Hepatic stellate cell (primary cell): ENCODE measurements at regions not wholly inside any gene's neighbourhood (a gene's known extent, or its start where the extent isn't known, plus 50 kb on each side); places are given as distances from the start of the nearest gene placed in this dataset.
"Not testable (repeated sequence)": the region's sequence is repeated elsewhere in the genome, so short reads cannot be mapped to it uniquely, and the experiment has no call there.

Source experiments
- DNase-seq: peaks from one replicate; pipeline ENCODE4 v3.0.0; 2011; ENCODE audit warnings: low spot score

DNA sequence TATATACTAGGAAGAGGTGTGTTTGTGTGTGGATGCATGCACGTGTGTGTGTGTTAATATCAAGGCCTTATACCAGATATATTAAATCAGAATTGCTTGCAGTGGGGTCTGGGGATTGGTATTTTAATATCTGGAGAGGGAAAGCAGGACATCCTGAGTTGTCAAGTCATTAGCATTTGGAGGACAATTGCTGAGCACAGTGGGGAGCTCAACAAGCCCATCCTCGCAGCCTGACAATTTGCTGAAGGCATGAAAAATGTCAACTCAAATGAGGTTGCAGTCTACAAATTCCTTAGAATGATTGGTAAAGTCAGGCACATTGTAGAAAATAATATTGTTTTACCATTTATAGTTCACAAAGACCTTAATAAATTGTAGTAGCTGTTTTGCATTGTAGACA, 627.4 kb downstream of the LRRC70 start:
- no peak for DNase-seq

DNA sequence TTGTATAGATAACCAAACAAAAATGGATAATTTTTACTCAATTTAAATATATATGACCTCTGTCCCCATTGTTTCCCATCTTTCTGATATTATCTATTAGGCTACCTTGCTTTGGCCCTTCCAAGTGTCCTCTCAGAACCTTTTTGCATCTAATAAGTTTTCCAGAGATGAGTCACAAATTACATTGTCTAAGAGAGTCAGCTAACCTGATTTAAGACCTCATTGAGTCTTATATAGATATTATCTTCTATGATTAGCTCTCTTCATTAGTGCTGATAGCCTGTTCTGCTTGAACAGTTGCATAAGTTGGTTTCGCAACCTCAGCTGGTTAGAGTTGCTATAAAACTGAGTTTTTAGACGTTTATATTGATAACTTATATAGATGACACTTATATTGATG, 623.1 kb downstream of the LRRC70 start:
- DNase-seq, result no peak

DNA sequence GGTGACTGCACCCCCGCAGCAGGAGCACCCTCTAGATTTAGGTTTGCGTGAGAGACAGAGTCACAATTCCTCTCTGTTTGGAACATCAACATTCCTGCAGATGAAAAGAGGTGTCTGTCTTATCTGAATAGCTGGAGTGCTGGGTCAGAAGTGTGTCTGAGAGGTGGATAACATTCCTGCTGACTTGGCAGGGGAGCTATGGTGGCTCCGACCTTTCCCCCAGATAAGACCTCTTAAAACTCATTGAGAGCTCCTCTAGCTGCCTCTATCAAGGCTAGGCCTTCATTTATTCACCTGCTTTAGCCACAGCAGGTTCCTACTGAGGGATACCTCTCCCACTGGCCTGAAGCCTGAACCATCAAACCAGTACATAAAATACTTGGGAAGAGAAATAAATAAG, 615.5 kb downstream of the LRRC70 start:
- DNase-seq, result no peak

DNA sequence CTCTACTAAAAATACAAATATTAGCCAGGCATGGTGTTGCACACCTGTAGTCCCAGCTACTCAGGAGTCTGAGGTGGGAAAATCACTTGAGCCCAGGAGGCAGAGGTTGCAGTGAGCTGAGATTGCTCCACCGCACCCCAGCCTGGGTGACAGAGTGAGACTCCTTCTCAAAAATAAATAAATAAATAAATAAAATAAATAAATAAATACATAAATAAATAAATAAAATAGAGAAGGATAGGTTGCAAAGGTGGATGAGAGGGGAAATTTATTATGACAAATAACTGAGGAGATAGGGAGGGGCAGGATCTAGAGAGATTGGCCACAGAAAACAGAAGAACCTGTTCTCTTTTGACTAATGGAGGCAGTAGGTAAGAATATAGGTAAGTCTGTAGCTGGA, 601.6 kb downstream of the LRRC70 start:
- not testable (repeated sequence) for DNase-seq

DNA sequence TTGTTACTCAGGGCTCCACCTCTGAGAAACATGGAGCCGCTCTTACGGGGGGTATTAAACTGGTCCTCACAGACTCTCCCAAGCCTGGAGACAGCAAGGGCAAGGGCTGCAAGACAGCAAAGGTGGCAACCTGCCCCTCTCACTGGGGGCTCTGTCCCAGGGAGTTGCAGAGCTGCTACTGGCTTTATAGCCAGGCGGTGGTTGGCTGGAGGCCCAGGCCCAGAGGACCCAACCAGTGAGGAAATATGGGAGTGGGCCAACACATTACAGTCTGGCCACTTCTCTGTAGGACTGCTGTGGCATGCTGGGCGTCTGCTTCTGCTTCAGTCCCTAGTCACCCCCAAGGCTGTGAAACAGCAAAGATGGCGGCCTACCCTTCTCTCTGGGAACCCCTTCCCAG, 597.2 kb downstream of the LRRC70 start:
- no peak for DNase-seq

GRCh38 chr5:63170486-63170885, 591.9 kb downstream of the LRRC70 start:
- no peak for DNase-seq

- no peak for DNase-seq
Measured at GRCh38 chr5:63164838-63165535, 586.4 kb downstream of the LRRC70 start.

- DNase-seq, result no peak
Measured at GRCh38 chr5:63164339-63164738, 585.7 kb downstream of the LRRC70 start.

- DNase-seq, result no peak
Measured at GRCh38 chr5:63155310-63155631, 576.7 kb downstream of the LRRC70 start.

DNA sequence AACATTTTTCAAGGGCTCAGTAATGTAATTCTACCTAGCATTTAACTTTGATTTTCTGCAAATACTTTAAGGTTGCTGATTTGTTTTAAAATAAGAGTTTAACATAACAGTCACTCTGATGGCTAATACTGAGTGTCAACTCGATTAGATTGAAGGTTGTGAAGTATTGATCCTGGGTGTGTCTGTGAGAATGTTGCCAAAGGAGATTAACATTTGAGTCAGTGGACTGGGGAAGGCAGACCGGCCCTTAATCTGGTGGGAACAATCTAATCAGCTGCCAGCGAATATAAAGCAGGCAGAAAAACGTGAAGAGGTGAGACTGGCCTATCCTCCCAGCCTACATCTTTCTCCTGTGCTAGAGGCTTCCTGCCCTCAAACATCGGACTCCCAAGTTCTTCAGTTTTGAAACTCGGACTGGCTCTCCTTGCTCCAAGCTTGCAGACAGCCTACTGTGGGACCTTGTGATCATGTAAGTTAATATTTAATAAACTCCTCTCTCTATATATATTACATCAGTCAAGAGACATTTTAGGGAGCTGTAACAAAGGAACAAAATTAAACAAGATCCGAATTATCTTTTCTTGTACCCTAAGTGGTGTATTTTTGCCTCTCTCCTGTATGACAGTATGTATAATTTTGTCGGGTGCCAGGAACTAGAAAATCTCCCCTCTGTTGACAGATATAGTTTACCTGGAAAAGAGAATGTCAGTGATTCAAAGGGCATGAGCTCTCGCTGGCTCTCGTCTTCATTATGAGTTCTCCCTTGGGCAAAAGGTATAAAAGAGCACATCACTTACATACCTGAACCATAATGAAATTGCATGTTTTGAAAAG, 576.1 kb downstream of the LRRC70 start:
- no peak for DNase-seq

DNA sequence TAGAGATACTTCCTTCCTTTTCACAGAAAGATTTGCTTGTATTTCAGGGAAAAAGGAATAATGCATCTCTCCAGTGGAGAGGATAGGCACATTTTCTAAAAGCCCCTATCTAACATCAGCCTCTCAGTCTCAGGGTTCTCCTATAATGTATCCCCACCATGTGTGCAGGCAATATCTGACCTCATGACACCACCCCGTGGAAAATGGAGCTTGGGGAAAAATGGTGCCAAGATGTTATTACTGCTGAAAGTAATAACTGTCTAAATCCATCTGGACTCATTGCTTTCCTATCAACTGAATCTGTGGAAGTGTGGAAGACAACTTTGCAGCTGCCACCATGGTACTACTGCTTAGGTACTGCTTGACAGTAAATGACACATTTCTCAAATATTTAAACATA, 574.3 kb downstream of the LRRC70 start:
- no peak for DNase-seq

DNA sequence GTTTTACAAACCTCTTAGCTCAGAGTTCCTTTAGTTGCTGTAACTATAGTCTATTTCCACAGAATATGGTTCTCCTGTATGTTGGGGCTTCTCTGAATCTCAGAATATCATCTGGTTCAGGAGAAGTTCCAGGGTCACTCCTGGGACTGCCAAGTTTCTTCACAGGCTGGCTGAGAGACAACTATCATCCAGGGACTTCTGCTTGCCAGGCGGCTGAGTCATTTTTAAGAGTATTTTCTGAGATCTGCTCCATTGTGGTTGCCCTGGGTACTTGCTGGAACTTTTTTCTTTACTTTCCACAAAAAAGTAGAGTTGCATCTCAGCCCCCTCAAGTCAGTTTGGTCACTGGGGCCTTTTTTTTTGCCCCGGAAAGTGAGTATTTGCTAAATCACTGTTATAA, 566.5 kb downstream of the LRRC70 start:
- no peak for DNase-seq

- DNase-seq, result no peak
Measured at GRCh38 chr5:63141591-63141990, 563.0 kb downstream of the LRRC70 start.

DNA sequence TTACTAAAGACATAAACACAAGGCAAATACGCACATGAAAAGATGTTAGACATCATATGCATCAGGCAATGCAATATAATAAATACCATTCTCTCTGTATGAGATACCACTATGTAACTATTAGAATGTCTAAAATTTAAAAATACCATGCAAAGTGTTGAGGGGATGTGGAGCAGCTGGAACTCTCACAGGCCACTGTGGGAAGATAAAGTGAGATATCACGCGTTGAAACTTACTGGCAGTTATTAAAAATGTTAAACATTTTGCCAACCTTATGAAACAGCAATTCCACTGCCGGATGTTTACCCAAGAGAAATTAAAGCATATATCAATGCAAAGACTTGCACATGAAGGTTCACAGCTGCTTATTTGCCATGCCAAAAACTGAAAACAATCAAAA, 556.7 kb downstream of the LRRC70 start:
- no peak for DNase-seq

DNA sequence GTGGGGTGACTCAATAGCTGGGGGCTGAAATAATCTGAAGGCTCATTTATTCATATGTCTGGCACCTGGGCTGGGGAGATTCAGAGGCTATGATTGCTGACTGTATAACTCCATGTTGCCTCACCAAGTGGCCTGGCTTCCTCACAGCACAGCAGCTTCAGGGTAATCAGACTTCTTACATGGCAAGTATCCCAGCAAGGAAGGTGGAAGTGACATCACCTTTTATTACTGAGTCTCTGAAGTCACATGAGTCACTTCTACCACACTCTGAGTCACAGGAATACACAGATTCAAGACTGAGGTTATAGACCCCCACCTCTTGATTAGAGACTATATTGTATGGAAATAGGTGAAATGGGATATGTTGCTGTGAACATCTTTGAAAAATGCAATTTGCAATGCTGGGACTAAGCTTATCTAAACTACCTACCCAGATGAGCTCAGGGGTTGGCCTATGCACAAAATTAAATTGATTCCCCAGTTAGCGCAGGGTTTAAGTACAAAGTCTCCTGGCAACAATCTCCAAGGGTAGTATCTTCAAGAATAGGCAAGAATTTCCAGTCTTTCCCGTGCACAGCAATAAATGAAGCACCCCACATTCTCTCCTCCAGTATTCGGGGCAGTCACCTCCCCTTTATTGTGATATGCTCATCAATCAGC, 553.1 kb downstream of the LRRC70 start:
- no peak for DNase-seq

- DNase-seq, result no peak
Measured at GRCh38 chr5:63128761-63129160, 550.1 kb downstream of the LRRC70 start.

GRCh38 chr5:63128018-63128417, 549.4 kb downstream of the LRRC70 start:
- no peak for DNase-seq

GRCh38 chr5:63127054-63127453, 548.4 kb downstream of the LRRC70 start:
- peak; percentile 1 for DNase-seq

GRCh38 chr5:63125862-63126261, 547.2 kb downstream of the LRRC70 start:
- DNase-seq, result peak; percentile 1

DNA sequence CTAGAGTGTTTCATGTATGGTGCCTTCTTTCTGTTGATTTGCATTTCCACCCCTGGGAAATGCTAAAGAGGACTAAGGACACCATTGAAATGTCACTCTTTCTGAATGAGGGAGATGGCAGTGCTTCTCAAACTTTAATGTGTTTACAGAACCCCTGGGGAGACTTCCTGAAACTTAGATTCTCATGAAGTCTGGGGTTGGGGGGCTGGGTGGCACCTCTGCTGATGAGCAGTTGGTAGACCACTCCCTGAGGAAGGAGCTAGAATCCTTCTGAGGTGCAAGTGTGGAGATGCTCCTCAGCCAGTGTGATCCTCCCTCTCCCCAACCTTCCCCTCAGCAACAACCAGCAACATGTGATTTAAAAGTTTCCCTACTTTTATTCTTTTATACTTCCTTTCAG, 546.8 kb downstream of the LRRC70 start:
- DNase-seq, result no peak

- no peak for DNase-seq
Measured at GRCh38 chr5:63124266-63124665, 545.6 kb downstream of the LRRC70 start.

DNA sequence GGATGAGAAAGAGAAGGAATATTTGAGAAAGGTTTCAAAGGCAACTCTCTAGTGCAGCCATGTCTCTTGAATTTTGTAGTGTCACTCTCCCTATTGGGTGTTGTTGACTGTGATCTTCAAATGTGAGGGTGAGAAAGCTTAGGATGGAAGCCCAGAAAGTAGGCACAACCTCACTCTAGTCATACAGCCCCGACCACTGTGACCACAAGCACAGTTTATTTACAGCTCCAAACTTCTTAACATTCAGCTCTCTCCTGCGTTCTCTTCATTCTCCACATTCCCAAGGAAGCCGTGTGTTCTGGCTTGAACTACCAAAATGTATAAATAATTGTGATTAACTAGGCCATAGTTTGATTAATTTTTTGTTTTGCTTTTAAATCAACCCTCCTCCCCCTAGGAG, 542.9 kb downstream of the LRRC70 start:
- no peak for DNase-seq

DNA sequence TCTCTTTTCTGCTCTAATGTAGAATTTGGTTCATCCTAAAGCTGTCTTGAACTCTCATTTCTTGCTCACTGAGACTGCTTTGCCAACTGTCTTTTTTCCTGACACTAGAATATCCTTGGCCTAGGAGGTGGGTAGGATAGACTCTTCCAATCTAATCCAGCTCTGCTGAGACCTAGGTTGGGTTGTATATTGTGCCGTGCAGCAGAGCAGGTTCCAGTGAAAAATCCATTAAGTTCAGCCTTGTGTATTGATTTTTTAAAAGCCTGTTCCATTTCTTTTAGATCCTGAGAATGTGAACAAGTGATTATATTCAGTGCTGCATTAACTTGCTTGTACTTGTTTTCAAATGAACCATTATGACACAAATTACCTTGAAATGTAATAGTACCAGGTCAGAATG, 539.6 kb downstream of the LRRC70 start:
- no peak for DNase-seq
